ENCODE measurements at regions not wholly inside any gene's neighbourhood (a gene's known extent, or its start where the extent isn't known, plus 50 kb on each side); places are given as distances from the start of the nearest gene placed in this dataset.
"Not testable (repeated sequence)": the region's sequence is repeated elsewhere in the genome, so short reads cannot be mapped to it uniquely, and the experiment has no call there.

GRCh38 chr7:49614974-49615373, 158.5 kb upstream of the VWC2 start:
- not testable (repeated sequence) for DNase-seq

DNA sequence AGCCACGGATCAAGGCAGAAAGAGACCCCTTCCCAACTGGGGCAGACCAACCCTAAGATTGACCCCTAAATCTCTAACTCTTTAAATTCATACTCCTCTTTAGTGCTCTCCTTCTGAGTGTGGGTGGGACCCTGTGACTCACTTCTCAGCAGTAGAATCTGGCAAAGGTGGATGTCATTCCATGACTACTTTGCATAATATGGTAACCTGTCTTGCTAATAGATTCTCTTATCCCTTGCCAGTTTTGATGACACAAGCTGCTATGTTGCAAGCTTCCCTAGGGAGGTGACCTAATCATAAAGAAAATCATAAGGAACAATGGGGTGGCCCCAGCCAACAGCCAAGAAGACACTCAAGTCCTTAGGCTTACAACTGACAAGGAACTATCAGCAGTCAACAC, 155.4 kb upstream of the VWC2 start:
- no peak for DNase-seq

DNA sequence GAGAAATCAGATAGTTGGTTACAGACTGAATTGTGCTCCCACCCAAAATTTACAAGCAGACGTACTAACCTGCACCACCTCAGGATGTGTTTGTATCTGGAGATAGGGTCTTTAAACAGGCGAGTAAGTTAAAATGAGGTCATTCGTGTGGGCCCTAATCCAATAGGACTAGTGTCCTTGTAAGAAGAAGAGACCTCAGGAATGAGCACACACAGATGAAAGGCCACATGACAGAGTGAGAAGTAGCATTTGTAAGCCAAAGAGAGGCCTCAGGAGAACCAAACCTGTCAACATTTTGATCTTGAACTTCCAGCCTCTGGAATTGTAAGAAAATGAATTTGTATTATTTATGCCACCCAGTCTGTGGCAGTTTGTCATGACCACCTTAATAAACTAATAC, 149.5 kb upstream of the VWC2 start:
- DNase-seq: peak; percentile 20

DNA sequence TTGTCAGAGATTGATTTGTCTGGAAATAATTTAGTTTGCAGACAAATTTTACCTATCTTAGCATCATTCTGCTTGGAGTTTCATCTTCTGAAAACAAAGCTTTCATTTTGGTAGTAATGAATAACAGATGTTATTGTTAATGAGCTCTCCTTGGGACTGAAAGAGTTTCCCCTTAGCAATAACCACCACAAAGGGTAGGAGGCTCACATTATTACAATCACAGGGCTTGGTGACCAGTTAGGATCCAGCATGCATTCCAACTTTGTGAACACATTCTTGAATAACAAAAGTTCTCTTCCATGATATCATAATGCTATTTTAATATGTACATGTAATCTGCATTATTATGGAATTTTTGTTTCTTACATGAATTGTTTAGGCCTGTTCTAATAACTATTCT, 148.8 kb upstream of the VWC2 start:
- peak; percentile 10 for DNase-seq

GRCh38 chr7:49630513-49630912, 142.9 kb upstream of the VWC2 start:
- DNase-seq: no peak

DNA sequence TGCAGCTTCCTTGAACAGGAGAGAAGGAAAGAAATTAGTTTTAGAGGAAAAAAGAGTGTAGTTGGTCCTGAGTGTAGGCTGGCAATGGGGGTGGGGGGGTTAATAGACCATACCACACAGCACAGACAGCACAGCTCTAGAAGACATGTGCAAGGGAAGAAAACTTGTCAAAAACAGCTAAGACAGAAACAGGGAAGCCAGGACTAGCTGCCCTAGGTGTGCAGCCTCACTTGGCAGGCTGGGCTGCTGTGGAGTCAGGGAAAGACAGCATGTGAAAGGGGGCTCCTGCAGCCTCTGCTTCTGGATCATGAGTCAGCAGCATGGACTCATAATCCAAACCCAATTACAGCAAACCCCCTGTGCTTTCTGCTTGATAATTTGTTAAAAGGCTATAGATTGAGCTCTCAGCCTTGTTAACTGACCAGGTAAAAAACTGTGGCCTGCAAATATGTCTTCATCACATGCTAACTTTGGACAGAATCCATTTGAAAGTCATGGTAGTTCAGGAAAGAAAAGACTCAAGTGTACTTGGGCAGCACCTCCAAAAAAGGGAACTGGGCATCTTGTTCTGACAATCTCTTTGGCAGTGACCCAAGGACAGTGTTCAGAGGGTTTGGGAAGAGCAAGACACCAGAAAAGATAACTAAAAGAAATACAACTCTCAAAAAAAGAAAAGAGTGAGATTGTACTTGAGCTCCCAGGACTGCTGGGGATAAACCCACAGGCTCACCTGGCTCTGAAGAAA, 142.2 kb upstream of the VWC2 start:
- DNase-seq: no peak

- DNase-seq: no peak
Observed at GRCh38 chr7:49631960-49632359, 141.5 kb upstream of the VWC2 start.

- no peak for DNase-seq
Observed at GRCh38 chr7:49635800-49636199, 137.6 kb upstream of the VWC2 start.

DNA sequence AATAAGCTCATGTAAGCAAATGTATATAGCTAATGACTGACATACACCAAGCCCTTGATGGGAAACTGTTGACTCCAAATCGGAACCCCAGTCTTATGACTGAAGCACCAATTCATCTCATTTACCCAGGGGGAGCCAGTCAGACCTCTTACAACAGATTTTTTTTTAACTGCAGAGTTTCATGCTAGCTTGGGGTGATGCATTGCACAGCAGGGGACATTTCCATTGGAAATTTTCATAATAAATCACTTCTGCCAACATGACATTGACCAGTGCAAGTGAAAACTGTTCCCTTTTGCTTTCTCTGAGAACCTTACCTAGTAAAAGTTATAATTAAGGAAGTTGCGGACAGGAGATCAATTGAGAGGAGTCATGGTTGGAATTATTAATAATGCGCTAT, 137.0 kb upstream of the VWC2 start:
- no peak for DNase-seq

DNA sequence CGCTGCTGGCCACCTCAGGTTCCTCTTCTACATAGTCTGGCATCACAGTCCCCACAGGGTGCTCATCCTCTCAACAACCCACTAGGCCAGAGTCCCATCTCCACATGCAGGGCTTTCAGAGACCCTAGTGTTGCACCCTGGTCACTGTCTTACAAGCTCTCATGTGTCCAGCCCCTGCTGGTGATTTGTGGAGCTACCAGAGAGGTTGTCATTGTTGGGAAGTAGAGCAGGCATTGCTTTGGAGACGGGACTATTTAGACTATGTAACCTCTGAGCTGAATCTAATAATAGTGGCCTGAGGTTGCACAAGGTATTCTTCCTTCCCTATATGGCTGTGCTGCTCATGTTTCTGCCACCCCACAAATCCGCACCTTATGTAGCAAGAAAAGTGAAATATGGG, 135.3 kb upstream of the VWC2 start:
- no peak for DNase-seq

- DNase-seq: no peak
Observed at GRCh38 chr7:49639068-49639593, 134.3 kb upstream of the VWC2 start.

DNA sequence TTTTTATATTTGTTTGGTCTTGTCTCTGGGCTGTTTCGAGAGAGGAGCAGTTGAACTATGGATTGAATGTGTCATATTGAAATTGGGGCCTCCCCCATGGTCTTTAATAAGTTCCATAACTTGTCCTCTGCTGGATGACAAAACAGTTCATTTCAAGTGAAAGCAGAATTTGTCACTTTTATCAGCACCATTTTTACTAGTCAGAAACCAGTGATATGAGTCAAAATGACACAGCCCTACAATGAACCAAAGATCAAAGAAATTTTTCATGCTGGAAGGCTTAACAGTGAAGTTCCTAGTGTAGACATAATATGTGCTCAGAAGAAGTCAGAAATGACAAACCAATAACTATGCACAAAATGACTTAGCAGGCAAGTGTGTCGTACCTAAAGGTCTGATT, 133.6 kb upstream of the VWC2 start:
- no peak for DNase-seq

GRCh38 chr7:49643321-49643720, 130.1 kb upstream of the VWC2 start:
- DNase-seq: peak; percentile 85

DNA sequence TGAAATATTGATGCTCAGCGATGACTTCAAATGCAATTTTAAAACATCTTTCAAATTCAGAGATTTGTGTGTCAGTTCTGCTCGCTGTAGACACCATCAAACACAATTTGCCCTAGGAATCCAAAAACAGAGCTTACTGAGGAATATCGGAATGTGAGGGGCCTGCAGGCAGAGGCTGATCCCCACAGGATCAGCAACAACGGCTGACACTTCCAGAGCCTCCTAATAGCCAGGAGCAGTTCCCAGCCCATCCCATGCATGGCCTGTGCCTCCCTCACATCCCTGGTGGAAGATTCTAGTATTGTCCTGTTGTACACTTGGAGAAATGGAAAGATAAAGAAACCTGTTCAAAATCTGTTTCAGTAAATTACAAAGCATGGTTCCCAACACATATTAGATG, 129.7 kb upstream of the VWC2 start:
- DNase-seq: no peak

- DNase-seq: peak; percentile 44
Observed at GRCh38 chr7:49644396-49645166, 128.9 kb upstream of the VWC2 start.

DNA sequence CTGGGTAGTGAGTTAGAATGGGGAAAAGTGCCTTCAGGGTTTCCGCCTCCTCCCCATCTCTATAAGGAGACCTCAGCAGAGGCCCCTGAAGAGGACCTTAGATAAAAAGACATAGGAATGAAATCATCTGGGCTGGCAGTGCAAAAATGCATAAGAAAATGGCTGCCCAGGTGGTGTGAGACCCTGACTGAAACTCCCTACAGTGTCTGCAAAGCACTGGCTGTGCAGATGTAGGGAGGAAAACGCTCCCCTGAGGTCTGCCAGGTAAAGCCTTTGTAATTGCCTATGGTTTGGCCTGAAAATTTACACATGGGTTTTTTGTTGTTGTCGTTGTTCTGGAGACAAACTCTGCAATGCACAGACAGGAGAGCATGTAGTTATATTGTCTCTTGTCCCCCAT, 128.1 kb upstream of the VWC2 start:
- DNase-seq: no peak

DNA sequence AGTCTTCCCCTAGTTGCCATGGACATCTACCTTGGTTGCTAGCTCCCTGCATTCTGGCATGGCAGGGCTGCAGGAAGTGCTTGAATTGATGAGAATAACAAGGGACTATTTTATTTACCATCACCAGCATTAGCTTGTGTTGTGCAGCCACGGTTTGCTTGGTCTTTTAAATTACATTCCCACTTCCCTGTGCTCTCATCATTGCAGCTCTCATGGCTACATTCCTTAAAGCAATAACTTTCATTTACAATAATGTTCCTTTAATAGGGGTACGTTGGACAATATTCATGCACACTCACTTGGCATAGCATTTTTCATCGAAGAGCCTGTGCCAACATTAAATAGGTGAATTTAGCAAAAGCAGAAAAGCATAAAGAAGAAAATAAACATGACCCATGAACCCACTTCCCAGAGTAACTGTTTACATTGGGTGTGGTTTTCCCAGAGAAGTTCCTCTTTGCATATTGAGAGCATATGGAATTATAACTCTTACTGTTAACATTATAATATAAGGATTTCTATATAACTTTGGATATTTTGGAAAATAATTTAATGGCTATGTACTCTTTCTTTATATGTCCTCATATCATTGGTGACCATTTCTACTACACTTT, 113.2 kb upstream of the VWC2 start:
- DNase-seq: no peak

GRCh38 chr7:49660976-49661375, 112.5 kb upstream of the VWC2 start:
- no peak for DNase-seq

GRCh38 chr7:49665963-49666362, 107.5 kb upstream of the VWC2 start:
- DNase-seq: not testable (repeated sequence)

GRCh38 chr7:49666764-49667163, 106.7 kb upstream of the VWC2 start:
- no peak for DNase-seq

DNA sequence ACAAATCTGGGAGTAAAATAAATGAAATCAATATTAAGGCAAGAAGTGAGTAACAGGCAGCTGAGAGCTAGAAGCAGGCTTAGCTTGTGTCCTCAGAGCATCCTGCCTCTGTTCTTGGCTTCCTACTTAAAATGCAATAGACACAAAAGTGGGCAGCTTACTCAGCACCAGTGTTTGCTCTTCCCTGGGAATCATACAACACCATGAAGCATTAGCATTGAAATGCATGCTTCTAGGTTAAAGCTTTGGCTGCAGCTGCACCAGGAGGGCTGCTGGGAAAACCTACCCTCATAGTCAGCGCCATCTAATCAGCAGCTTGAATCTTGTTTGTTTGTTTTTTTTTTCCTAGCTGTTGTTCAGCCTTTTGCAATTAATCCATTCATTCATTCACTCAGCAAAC, 104.2 kb upstream of the VWC2 start:
- DNase-seq: no peak

DNA sequence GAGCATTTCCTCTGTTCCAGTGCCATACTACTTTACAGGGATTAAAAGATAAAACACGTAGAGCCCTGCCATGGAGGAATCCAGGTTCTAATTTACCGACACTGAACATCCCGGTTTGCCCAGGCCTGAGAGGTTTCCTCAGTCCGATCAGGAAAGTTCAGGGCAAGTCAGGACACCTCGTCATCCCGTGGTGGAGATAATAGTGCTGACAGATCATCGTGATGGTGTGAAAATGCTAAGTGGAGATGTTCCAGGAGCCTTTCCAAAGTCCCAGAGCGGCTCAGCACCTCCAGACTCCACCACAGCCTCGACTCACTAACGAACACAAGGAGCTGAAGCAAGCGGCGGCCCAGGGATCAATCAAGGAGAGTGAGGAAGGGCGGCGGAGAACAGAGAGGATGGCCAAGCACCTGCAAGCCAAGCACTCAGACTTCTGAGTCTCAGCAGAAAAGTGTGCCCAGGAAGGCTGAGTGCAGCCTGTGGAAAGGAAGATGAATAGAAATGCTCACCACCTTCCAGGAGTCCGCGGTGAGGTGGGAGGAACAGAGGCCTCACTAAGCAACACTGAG, 103.7 kb upstream of the VWC2 start:
- DNase-seq: no peak

GRCh38 chr7:49670991-49671390, 102.4 kb upstream of the VWC2 start:
- DNase-seq: no peak

DNA sequence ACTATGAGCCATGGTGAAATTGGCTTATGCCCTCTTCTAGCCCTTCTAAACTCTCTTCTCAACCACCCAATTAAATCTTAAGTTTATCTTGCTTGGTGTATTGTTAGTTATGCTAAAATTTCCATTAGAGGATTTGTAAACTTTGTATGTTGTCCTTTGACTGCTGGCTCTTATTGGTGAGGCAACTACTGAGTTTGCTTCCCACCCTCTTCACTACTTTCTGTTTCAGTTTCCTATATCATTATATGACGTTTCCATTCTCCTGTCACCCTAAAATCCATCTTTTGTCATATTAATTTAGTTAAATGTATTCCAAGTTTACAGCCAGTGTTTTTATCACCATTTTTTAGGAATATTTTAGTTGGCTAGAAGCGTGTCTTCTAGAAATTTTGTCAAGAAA, 80.9 kb upstream of the VWC2 start:
- no peak for DNase-seq

Measured in eye (tissue), 1 donor.